Ramos (cell line): ENCODE measurements at regions not wholly inside any gene's neighbourhood (a gene's known extent, or its start where the extent isn't known, plus 50 kb on each side); places are given as distances from the start of the nearest gene placed in this dataset.

Experiments used
- in situ Hi-C: fragments of 300-500 bp; cut with MboI; formaldehyde crosslinking; loops from one replicate; pipeline ENCODE4 v1.14.3; 2022; ENCODE audit warnings: low sequenced_read_pairs; ENCODE audit not compliant: unreplicated experiment

DNA sequence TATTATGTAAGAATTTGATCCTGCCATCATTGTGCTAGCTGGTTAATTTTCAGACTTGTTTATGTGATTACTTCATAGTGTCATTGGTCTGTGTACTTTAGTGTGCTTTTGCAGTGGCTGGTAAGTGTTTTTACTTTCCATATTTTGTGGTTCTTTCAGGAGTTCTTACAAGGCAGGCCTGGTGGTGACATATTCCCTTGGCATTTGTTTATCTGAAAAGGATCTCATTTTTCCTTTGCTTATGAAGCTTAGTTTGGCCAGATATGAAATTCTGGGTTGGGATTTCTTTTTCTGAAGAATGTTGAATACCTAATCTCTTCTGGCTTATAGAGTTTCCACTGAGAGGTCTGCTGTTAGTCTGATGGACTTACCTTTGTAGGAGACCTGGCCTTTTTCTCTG, 72.8 kb upstream of the MC4R start:
- in situ Hi-C loops: no loop called here

DNA sequence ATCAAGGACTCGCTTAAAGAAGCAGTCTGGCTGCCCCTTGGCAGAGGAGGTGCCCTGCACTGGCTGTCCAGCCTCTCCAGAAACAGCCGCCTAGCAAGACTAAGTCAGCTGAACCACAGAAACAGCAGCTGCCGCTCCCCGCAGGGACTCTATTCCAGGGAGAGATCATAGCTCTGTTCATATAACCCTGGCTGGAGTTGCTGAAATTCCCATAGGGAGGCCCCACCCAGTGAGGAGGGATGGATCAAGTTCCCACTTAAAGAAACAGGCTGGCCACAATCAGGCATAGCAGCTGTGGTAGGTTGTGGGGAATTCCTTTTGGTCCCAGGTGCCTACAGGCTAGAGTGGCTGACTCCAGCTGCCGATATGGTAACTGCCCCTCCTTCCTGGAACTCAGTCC, 74.2 kb upstream of the MC4R start:
- in situ Hi-C loops: no loop called here

DNA sequence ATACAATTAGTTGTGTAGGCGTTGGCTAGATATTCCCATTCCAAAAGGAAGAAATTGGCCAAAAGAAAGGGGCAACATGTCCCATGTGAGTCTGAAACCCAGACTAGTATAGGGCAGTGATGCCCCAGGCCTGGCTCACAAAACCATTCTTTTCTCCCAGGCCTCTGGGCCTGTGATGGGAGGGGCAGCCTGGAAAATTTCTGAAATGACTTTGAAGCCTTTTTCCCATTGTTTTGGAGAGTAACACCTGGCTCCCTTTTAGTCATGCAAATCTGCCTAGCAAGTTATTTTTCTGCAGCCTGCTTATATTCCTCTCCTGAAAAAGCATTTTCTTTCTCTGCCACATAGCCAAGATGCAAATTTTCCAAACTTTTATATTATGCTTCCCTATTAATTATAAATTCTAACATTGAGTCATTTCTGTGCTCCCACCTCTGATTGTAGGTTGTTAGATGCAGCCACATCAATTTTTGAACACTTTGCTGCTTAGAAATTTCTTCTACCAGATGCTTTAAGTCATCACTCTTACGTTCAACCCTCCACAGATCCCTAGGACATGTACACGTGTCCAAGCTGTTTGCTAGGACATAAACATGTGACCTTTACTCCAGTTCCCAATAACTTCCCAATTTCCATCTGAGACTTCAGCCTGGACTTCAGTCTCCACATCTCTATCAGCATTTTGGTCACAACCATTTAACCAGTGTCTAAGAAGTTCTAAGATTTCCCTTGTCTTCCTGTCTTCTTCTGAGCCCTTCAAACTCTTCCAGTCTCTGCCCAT, 76.1 kb upstream of the MC4R start:
- in situ Hi-C loops: no loop called here

DNA sequence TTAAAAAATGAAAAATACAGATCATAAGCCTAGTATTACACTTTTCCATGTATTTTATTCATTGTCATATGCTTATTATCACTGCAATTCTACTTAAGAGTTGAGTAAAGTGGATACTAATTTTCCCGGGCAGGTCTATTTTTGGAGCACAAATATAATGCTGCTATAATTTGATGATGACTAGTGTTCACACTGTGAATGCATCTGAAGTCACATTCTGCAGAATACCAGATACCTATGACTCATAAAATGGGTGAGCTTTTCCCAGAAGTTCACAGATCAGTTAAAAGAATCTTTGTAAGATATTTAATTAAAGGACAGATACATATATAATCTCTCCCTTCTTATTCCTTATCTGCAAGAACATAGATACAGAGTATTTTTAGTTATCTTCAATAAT, 79.8 kb upstream of the MC4R start:
- in situ Hi-C loops: no loop called here

GRCh38 chr18:60466677-60467076, 94.1 kb upstream of the MC4R start:
- in situ Hi-C loops: no loop called here

DNA sequence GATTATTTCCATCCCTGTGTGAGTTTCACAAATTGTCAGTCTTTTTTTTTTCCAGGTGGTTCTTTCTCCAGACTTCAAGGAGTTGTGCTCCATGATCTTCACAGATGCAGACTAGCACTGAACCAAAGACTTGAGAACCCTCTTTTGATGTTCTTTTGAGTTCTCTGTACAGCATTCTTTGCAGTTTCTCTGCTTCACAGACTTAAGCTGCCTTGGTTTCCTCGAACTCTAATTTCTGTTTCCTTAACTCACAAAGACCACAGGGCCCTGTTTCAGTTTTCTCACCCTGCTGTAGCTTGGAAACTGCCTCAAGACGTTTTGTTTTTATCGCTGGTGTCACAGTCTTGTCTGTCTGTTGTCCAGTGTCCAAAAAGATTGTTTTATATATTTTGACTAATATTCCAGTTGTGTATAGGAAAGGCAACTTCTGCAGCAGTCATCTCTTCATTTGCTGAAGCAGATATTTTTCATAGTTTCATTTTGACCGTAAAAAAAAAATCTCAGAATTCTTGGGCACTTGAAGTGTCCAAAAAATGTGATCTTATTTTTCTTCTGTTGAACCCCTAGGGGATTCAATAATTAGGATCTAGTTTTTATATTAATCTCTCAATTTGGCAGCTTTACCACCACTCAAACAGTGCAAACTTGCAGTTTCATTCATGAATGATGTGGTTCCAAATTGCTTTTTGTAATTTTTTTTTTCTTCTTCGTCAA, 97.0 kb upstream of the MC4R start:
- in situ Hi-C loops: no loop called here

DNA sequence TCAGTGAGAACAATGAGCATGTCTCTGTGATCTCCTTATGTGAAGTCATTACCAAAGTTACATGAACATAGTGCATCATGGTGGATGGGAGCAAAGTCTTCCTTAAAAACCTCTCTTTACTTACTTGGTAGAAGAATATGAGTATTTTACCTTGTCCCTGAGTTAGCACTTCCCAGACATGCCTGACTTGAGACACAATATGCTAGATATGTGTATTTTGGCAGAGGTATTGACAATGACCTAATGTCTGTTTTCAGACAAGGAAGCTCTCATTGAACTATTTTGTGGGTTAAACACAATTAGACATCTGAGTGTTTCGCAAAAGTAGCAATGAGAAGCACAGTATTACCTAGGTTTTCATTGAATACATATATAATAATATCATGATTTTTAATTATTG, 99.1 kb upstream of the MC4R start:
- in situ Hi-C loops: no loop called here

DNA sequence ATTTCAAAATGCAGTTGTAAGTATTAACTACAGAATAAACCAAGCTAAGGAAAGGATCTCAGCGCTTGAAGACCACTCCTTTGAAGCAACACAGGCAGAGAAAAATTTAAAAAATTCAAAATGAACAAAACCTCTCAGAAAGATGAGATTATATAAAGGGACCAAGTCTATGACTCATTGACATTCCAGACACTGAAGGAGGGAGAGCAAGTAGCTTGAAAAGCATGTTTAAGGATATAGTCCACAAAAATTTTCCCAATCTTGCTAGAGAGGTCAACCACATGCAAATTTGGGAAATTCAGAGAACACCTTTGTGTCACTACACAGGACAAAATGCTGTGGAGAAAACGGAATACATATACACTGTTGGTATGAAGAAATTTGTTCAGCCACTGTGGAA, 112.6 kb upstream of the MC4R start:
- in situ Hi-C loops: no loop called here

GRCh38 chr18:60493066-60493465, 120.5 kb upstream of the MC4R start:
- in situ Hi-C loops: no loop called here

DNA sequence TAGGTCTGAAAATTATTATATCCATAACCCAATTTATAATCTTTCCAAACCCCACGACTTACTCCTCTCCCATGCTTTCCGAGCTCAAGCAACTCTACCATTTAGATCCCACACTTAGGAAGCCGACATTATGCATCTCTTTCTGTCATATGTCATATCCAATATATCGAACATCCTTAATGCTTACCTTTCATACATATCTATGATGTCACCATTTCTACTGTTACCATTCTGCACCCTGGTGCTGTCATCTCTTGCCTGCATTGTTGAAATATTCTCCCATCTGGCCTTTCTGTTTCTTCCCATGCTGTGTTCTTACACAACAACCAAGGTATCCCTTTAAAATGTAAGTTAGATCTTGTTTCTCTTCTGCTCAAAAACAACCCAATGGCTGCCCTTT, 127.1 kb upstream of the MC4R start:
- in situ Hi-C loops: no loop called here

DNA sequence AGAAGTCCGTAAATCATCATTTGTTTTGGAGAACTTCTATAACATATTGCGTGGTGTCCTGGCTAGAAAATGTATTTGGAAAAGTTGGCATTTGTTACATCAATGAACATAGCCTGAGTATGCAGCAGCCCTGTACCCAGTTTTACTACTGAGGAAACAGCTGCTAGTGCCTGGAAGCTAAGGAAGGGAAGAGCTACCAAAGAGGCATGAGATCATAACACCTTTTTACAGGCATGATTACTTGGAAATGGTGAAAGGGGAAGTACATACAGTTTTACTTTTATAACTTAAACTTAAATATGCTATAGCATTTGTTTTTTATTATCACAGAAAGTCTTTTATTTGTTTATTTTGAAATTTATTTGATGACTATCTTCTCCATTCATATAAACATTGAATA, 128.4 kb upstream of the MC4R start:
- in situ Hi-C loops: no loop called here

GRCh38 chr18:60502591-60502990, 130.0 kb upstream of the MC4R start:
- in situ Hi-C loops: no loop called here

GRCh38 chr18:60503199-60503598, 130.6 kb upstream of the MC4R start:
- in situ Hi-C loops: no loop called here

DNA sequence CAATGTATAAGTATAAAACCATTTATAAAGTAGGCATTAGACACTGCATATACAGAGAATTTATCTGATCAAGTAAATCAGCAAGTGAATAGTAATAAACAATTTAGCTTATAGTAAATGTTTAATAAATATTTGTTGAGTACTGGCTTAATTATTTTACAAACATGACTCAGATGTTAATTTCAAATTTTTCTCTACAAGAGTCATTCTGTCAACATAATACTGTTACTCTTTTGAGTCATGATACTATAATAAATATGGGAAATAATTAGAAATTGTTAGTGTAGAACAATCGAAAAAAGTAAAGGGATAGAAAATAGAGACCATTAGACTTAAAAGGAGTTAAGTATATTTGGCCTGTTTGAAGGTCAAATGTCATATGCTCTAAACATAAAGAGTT, 133.6 kb upstream of the MC4R start:
- in situ Hi-C loops: no loop called here

GRCh38 chr18:60506682-60507081, 134.1 kb upstream of the MC4R start:
- in situ Hi-C loops: no loop called here

DNA sequence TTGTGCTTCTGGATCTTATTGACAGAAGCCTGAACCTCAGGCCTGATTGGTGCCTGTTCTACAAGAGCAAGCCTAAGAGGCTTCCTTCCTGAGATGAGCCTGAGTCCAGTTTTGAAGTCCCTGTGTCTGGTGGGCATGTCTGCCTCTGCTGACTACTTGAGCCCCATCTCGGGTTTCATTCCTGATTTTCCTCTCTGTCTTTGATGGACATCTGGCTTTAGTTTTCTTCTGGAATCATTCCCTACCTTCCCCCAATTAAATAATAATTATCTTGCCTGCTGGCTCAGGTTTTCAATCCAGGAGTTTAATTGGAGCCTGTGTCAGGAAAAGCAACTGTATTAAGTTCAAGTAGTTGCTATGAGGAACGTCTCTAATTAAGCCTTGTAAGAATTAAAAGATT, 135.5 kb upstream of the MC4R start:
- in situ Hi-C loops: no loop called here

GRCh38 chr18:60534538-60534937, 162.0 kb upstream of the MC4R start:
- in situ Hi-C loops: loop anchor here (25.0 kb wide), 1 partner anchor 697 kb away; no protein-coding TSS in a partner anchor

DNA sequence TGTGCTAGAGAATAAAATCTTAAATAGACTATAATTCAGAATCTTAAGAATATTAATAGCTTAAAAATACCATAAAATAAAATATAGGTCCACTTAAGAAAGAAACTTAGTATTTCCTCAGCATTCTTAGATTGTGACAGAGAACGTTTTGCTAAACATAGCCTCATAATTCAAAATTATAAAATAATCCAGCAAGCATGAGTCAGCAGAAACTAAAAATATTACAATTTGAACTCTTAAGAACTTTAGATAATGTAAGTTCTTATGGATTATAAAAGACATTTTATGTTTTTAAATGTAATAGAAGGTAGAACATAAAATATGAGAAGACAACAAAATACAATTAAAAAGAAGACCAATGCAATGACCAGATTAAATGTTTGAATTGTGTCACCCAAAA, 164.5 kb upstream of the MC4R start:
- in situ Hi-C loops: loop anchor here (25.0 kb wide), 1 partner anchor 700 kb away; no protein-coding TSS in a partner anchor

GRCh38 chr18:60538891-60539290, 166.3 kb upstream of the MC4R start:
- in situ Hi-C loops: loop anchor here (25.0 kb wide), 1 partner anchor 702 kb away; no protein-coding TSS in a partner anchor

- in situ Hi-C loops: loop anchor here (25.0 kb wide), 1 partner anchor 704 kb away; no protein-coding TSS in a partner anchor
Measured at GRCh38 chr18:60541661-60542060, 169.1 kb upstream of the MC4R start.

GRCh38 chr18:60543646-60544045, 171.1 kb upstream of the MC4R start:
- in situ Hi-C loops: loop anchor here (25.0 kb wide), 1 partner anchor 706 kb away; no protein-coding TSS in a partner anchor
